ENCODE measurements at regions not wholly inside any gene's neighbourhood (a gene's known extent, or its start where the extent isn't known, plus 50 kb on each side); places are given as distances from the start of the nearest gene placed in this dataset.
"Not testable (repeated sequence)": the region's sequence is repeated elsewhere in the genome, so short reads cannot be mapped to it uniquely, and the experiment has no call there.

GRCh38 chr7:53239151-53239550 lies 203.7 kb downstream of the POM121L12 start:
- not testable (repeated sequence) for DNase-seq

- DNase-seq, result no peak
Measured at GRCh38 chr7:53245721-53246120, 210.3 kb downstream of the POM121L12 start.

GRCh38 chr7:53246957-53247356 lies 211.5 kb downstream of the POM121L12 start:
- DNase-seq, result no peak

- no peak for DNase-seq
Measured at GRCh38 chr7:53252539-53252938, 217.1 kb downstream of the POM121L12 start.

- DNase-seq, result no peak
Measured at GRCh38 chr7:53272081-53272480, 236.6 kb downstream of the POM121L12 start.

GRCh38 chr7:53281312-53281711 lies 245.9 kb downstream of the POM121L12 start:
- DNase-seq, result no peak

GRCh38 chr7:53292341-53292740 lies 256.9 kb downstream of the POM121L12 start:
- no peak for DNase-seq

GRCh38 chr7:53302496-53303246 lies 267.2 kb downstream of the POM121L12 start:
- DNase-seq, result no peak

- DNase-seq, result no peak
Measured at GRCh38 chr7:53303781-53304180, 268.3 kb downstream of the POM121L12 start.

GRCh38 chr7:53306846-53307245 lies 271.4 kb downstream of the POM121L12 start:
- no peak for DNase-seq

- DNase-seq, result no peak
Measured at GRCh38 chr7:53311205-53311604, 275.8 kb downstream of the POM121L12 start.

- no peak for DNase-seq
Measured at GRCh38 chr7:53315981-53316380, 280.5 kb downstream of the POM121L12 start.

- DNase-seq, result no peak
Measured at GRCh38 chr7:53318566-53318965, 283.1 kb downstream of the POM121L12 start.

- no peak for DNase-seq
Measured at GRCh38 chr7:53325061-53325460, 289.6 kb downstream of the POM121L12 start.

GRCh38 chr7:53326634-53327033 lies 291.2 kb downstream of the POM121L12 start:
- DNase-seq, result no peak

- DNase-seq, result no peak
Measured at GRCh38 chr7:53336105-53336668, 300.8 kb downstream of the POM121L12 start.

GRCh38 chr7:53340220-53340619 lies 304.8 kb downstream of the POM121L12 start:
- no peak for DNase-seq

- peak; percentile 28 for DNase-seq
Measured at GRCh38 chr7:53350241-53350640, 314.8 kb downstream of the POM121L12 start.

- no peak for DNase-seq
Measured at GRCh38 chr7:53351681-53352080, 316.2 kb downstream of the POM121L12 start.

- DNase-seq, result no peak
Measured at GRCh38 chr7:53358269-53358668, 322.8 kb downstream of the POM121L12 start.

GRCh38 chr7:53383131-53383530 lies 347.7 kb downstream of the POM121L12 start:
- no peak for DNase-seq

GRCh38 chr7:53385239-53385638 lies 349.8 kb downstream of the POM121L12 start:
- DNase-seq, result not testable (repeated sequence)

GRCh38 chr7:53387515-53387914 lies 352.1 kb downstream of the POM121L12 start:
- DNase-seq, result no peak

- no peak for DNase-seq
Measured at GRCh38 chr7:53397911-53398310, 362.5 kb downstream of the POM121L12 start.

GRCh38 chr7:53398566-53398965 lies 363.1 kb downstream of the POM121L12 start:
- DNase-seq, result no peak

Measured in NCI-H1694 (cell line).